NCI-H2081 (cell line): ENCODE measurements at regions not wholly inside any gene's neighbourhood (a gene's known extent, or its start where the extent isn't known, plus 50 kb on each side); places are given as distances from the start of the nearest gene placed in this dataset.

Source experiments
- DNase-seq, 2 experiments: peaks; one replicate each; lab custom pipeline; 2025; lab: John Stamatoyannopoulos, UW

DNA sequence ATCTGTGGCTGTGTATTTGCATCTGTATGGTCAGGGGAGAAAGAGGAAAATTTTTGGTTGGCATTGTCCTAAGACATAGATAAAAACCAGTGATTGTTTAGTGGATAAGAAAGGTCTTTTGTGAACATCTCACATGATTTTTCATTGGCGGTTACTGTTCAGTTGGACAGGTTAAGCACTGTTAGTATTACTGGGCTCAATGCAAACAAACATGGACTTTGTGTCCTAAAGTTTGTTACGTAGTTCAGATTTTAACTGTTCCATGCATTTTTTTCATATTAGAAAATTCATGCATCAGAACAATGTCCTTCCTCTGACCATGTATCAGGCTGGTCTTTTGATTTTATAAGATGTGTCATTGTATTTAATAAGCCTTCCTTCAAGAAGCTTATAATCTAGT lies 368.0 kb downstream of the MEIS1 start:
- DNase-seq: no peak

DNA sequence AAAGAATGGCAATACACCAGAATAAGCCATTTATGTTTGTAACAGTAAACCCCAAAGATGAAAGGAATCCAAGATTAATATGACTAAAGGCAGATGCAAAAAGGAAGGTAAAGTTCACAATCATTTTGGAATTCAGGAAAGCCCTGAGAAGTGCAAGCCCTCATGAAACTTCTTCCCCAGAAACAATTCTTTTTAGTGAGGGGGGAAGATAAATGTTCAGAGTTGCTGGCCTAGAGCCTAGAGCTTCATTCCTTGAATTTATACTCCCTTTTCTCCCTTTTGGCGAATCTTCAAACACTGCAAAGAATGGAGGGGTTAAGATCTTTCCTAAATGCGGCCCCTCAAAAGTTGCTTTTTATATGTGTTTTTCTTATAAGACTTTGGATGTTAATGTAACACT lies 368.8 kb downstream of the MEIS1 start:
- no peak for DNase-seq

DNA sequence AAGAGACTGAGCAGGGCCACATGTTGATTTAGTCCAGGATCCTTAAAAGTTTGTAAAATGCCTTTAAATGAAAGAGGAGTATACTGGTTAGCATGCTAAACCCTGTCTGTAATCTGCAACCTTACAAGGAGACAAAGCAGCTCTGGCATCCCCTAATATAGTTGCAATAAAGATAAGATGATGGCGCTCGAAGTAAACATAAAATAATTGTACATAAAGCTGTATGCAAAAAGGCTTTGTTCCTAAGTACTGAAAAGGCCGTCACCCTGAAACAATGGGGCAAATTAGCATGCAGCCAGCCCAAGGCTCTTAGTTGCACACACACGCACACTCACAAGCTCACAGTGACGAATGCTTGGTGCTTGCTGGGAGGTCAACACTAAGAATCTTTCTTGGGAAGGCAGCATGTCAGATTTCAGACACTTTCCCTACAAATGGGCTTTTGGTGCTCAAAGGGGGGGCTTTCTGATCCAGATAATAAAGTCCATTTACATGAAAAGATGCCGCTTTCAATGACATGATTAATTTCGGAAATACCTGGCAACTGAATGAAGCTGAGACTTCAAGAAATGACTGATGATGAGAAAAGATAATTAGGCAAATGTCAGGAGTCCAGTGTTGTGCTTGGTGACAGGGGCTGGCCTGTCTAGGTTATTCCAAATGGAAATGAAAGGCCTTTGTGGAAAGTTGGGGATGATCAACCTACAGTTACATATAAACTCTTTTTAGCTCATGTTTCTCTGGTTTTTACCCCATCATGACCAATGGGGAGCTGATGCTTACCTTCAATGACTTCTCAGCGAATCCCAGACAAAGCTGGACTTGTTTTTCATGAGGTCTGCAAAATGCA lies 370.3 kb downstream of the MEIS1 start:
- DNase-seq: no peak

DNA sequence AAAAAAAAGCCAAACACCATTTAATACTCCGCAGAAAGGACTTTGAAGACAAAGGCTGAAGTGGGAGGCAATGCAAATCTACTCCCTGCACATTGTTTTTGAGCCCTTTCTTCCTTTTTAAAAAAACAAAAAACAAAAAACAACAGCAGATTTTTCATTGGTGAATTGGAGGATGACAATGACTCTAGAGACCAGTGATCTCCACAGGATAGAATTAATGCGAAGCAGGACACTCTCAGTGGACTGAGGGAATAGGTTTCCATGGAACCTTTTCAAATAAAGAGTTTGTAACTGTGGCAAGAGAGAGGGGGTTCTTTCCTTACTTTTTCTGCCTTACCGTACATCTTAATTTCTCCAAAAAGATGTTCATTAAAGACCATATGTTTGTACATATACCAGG lies 371.0 kb downstream of the MEIS1 start:
- no peak for DNase-seq

DNA sequence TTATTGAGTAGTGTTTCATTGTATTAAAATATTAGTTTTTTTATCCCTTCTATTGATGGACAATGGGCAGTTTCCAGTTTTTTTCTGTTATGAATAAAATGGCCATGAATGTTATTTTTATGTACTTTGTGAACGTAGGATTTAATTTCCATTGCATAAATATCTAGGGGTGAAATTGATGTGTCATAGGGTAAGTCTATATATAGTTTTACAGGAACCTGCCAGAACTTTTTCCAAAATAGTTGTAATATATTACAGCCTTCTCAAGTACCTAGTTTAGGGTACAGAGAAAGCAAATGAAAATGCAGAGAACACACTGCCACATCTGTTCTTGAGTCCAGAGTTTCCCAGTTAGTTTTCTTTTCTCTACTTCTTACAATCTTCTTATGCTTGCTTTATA lies 378.6 kb downstream of the MEIS1 start:
- no peak for DNase-seq

DNA sequence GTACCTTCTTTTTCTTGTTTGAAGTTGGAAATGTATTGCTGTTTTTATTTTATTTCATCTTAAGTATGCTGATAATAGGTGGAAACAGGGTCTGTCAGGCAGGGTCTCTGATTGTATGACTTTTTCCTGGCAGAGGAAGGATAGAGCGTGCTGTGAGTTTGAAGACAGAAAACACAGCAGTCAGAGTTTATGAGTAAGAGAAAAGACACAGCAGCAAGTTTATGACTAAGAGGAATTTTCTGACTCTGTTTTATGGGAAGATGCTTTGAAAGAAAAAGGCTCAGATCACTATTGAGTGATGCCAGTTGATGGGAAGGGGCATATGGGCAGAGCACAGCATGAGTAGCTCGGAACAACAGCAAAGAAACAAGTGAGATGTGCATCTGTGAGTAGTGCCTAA lies 379.1 kb downstream of the MEIS1 start:
- no peak for DNase-seq

DNA sequence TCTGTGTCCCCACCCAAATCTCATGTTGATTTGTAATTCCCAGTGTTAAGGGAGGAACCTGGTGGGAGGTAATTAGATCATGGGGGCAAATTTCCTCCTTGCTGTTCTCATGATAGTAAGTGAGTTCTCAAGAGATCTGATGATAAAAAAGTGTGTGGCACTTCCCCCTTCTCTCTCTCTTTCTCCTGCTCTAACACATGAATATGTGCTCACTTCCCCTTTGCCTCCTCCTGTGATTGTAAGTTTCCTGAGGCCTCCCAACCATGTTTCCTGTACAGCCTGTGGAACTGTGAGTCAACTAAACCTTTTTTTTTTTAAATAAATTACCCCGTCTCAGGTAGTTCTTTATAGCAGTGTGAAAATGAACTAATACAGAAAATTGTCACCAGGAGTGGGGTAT lies 380.0 kb downstream of the MEIS1 start:
- no peak for DNase-seq

DNA sequence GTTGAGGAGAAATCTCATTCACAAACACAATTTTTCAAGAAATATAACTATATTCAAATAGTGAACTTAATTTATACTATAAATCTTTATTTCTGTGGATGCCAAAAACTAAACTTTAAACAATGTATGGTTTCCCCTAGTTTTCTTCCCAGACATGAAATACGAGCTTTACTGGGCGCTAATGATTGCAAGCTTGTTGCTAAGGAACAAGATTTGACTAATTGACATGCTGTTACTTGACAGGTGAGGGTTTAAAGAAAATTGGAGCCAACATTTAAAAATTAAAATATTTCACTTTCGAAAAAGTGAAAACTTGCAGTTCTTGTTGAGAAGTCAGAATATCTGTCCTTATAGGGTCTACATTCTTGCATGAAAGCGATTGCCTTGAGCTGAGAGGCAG lies 381.0 kb downstream of the MEIS1 start:
- no peak for DNase-seq

DNA sequence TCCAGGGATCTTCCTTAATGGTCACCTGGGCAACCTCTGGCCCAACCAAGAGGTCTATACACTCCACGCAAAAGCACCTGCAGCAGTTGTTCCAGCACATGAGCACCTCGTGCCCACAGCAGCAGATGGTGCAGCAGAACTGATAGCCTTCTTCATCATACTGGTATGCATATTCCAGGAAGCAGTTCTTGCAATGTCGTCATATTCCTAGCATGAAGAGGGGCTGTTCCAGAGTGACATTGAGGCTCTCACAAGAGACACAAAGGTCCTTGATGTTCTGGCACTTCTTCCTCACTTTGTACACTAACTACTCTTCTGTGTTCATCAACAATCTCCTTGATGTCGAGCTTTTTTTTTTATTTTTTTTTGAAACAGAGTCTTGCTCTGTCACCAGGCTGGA lies 386.2 kb downstream of the MEIS1 start:
- DNase-seq: no peak

DNA sequence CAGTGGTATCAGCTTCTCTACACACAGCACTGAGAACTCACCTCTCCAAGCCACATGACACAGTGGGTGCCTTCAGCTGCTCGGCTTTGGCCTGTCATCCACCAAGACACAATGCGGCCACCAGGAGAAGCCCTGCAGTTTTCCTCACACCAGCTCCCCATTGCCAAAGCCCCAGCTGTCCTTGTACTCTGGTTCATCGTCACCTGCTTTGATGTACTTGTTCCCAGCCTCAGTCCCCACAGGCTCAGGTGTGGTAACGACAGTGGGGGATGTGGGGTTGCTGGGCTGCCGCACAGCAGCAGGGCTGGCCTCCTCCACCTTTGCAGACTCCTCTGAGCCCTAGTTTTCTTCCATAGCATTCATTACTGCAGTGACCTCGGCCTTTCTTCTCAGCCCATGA lies 387.3 kb downstream of the MEIS1 start:
- no peak for DNase-seq

DNA sequence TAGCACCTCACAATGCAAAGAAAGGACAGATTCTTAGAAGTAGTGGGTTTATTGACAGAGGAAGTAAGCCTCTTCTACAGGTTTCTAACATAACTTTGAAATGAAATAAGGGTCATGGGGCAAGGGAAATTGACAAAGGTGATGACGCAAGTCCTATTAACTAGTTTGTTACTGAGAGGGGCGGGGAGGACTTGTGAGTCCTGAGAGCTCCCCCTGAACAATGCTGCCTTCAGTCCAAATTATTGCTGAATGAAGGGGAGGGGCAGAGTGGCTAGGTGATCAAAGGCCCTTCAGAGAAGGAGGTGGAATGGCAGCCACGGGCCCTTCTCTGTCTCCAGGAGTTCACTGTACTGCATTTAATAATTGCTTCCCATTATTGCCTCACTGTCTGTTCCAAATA lies 390.0 kb downstream of the MEIS1 start:
- no peak for DNase-seq

DNA sequence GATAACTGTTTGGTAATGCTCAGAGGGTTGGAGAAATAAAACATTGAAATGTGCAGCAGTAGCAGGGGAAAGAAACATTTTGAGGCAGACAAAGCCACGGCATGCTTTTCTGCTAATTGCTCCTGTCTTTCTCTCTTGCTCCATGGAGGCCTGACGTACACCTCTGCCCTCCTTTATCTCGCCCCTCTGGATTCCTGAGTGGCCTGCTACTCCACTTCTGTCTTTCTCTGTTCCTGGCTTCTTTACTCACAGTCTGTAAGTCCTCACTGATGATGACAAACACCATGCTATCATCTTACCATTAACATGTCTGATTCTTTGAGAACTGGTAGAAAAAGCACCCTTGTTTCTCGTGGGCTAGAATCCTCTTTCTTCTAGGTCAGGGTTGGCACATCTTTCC lies 392.9 kb downstream of the MEIS1 start:
- DNase-seq: no peak

DNA sequence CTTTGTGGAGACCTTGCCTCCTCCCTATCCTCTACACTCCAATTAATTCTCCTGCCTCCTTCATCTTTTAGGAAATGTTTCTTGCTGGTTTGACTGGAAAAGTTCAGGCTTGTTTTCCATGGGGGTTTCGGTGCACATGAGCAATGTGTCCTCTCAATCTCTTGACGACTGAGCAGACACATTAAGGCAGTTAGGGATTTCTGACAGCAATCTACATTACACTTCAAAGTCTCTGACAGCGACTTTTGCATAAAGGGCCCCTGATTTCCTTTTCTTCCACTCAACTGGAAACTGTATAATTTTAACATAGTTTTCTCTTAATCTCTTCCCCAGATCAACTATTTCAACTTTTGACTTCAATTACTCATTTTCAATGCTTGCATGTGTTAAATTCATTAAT lies 394.0 kb downstream of the MEIS1 start:
- DNase-seq: no peak

DNA sequence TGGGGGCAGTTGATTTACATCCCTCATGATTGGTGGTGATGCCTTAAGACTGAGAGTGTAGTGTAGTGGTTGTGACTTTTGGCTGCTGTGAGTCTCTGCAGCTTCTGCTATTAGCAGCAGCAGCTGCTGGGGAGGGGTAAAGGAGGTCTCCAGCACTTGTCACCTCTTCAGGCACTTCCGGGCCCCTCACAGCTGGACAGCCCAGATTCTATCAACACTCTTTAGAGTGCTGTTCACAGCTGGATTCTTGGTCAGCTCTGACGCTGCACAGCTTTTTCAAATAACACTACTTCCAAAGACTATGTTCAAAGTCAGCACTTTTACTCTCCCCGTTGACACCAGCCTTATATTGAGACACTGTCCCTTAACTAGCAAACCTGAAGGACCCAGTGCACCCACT lies 396.0 kb downstream of the MEIS1 start:
- DNase-seq: no peak

DNA sequence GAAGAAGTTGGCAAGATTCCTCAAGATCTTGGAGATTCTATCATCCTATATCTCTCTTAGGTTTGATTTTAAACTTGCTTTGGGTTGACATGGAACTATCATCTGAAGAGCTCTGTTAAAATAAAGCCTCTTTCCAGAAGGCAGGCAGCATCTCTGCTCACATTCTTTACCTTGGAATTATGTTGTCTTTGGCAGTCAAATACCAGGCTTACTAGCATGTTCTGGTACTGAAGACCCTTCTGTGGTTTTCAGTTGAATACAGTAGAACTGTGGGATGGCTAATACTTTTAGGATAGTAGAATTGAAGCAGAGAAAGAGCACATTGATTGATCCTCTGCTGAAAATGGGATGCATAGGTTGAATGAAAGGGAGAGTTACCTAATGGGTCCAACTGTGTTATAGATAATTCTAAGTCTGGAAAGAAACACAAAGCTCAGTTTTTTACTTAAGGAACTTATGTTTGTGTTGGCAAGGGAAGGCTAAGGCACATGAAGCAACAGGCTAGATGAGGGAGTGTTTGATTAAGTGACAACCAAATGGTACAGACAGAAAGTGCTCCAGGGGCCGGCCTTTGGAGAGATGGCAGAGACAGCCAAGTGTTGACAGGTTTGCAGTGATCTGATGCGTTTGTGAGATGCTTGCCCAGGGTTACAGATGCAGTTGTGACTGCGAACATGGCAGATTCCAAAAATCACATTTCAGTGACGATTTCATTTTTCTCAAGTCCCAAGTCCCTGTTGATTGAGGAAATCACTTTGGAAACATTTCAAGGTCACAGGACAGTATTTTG lies 397.9 kb downstream of the MEIS1 start:
- no peak for DNase-seq

DNA sequence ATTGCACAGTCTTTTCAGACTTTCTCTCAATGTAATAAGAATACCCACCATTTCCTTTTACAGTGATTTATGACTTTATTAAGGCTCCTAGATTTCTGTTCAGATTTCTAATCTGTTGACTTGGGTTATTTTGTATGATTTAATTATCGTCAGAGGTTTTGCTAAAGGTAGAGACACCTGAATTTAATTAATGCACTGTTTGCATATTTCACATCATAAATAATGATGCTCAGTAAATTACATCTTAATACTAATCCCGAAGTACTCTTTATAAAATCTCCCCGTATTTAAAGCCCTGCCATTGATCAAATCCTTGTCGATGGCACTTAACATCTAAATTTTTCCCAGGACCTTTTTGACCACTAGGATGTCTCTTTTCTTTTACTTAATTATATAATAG lies 399.9 kb downstream of the MEIS1 start:
- no peak for DNase-seq

DNA sequence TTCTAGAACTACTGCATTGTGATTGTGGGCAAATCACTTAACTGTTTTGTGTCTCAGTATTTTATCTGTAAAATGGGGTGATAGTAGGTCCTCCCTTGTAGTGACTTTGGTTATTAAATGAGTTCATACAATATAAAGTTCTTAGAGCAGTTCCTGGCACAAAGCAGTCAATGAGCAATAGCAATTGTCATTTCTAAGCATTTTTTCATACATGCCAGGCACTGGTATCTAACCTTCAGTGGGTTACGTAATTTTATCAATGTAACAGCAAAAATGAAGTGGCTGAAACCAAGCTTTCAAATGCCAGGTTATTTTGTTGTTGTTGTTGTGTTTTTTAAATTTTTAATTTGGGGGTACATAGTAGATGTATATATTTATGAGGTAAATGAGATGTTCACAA lies 401.9 kb downstream of the MEIS1 start:
- no peak for DNase-seq

DNA sequence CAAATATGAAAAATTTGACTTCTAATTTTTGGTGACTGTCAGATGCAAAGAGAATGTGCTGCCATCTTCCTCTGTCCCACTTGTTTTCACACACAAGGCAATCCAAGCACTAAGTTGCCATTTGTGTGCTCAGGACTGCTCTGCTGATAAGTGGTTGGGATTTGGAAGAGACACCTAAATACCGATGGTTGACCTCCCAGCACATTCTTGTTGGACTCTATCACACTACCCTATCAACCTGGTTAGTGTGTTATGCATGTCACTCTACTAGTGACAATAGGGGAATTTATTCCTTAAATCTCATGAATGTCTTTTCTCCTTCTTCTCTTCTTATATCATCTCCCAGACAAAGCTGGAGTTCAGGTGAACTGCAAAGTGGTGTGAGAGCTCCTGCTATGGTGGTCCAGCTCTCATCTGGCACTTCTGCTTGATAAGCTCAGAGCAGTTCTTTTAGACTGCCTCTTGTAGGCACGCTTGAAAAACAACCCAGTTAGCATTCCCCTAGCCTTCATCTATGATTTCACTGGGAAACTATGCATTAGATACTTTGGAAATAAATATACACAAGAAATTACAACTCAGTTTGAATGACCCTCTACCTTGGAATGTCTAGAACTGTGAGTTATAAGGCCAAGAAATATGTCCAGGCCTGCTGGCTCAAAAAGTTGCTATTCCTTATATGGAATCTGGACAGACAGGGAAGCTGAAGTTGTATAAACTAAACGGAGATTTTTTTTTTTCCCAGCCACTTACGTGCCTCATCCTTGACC lies 404.8 kb downstream of the MEIS1 start:
- DNase-seq: no peak

DNA sequence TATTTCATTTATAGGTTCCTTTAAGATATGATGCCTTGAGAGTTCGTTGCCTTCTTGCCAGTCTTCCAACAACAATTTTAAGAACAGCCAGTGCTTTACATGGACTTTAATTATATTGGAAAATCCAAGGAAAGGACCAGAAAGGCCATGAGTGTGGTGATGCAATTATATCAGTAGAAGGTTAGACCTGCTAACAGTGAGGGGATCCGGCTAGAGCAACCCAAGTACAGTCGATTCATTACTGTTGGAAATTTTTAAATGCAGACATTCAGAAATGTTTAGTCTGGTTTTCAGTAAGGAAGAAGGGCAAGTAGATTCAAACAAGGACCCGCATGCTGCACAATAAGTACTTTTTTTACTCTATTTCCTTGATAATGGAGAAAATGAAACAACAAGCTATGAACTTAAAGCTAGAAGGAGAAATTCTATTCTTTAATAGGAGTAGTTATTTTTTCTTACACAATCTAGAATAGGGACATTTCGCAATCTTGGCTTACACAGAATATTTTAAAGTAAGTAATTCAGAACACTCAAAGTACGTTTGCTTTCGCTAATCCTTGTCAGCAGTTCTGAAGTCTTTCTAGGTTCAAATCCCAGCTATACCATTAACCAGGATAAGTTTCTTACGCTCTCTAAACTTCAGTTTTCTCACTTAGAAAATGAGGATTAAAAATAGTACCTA lies 405.5 kb downstream of the MEIS1 start:
- no peak for DNase-seq

DNA sequence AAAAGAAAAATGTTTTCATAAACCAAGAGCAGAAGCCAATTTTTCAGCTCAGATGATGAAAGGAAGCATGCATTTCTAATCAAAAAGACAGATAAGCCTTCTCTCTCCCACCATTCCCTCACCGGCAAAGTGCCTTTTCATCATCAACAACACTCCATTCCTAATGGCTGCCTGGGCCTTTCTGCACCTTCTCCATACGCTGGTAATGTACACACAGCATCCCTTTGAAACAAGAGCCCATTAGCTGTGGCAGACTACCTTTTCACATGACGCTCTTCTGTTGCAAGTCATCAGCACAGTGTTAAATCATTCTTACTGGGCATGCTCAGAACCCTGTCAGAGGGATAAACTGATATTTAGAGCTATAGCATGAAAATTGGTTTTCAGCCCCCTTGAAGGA lies 408.9 kb downstream of the MEIS1 start:
- DNase-seq: no peak

DNA sequence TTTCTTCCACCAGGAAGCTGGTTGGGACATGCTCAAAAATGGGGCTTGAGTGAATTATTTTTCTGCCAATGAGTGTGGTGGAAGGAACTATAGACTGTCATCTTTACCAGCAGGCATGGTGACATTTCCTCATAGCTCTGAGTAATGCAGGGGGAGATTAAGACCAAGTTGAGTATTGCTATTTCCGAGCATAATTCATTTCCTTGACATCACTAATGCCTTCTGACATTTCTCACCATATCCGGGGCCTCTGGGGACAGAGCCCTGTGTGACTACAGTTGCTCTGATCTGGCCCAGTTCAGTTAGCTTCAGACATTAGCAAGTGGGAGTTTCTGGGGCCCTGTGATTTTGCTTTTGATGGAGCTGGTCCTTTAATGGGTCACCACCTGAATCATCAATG lies 410.4 kb downstream of the MEIS1 start:
- DNase-seq: no peak

DNA sequence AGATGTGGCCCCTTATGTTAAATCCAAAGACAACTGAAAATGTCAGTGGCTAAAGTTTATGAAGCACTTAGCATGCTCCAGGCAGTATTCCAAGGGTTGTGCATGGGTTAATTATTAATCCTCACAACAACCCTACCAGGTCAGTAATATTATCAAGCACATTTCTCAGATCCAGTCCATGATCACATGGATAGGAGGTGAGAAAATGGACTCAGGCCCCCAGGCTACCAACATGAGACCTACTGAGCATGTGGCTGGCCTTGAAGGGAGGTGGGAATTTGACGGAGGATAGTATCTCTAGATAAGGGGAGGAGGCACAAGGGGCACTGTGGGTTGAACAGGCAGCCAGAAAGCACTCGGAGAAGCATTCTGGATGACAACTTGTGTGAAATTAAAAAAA lies 412.0 kb downstream of the MEIS1 start:
- DNase-seq: no peak
